ENCODE measurements at regions not wholly inside any gene's neighbourhood (a gene's known extent, or its start where the extent isn't known, plus 50 kb on each side); places are given as distances from the start of the nearest gene placed in this dataset.

DNA sequence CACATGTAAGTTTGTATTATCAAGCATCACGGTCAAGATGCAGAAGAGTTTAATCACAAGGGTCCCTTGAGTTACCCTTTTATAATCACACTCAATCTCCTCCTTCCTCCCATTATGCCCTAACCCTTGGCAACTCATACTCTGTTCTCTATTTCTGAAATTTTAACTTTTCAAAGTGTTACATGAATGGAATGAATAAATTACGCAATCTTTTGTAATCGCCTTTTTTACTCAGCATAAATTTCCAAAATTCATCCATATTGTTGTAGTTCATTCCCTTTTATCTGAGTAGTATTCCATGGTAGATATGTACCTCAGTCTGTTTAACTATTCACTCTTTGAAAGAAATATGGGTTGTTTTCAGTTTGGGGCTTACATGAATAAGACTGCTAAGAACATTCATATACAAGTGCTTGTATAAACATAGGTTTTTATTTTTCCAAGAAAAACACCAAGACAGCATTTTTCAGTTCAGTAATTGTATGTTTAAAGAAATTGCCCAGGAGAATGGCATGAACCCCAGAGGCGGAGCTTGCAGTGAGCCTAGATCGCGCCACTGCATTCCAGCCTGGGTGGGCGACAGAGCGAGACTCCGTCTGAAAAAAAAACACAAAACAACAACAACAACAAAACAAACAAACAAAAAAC, 430.9 kb upstream of the KCNH7 start:
- DNase-seq (ENCODE audit: low read depth) = no peak
- TF ChIP-seq, protein P1, sequence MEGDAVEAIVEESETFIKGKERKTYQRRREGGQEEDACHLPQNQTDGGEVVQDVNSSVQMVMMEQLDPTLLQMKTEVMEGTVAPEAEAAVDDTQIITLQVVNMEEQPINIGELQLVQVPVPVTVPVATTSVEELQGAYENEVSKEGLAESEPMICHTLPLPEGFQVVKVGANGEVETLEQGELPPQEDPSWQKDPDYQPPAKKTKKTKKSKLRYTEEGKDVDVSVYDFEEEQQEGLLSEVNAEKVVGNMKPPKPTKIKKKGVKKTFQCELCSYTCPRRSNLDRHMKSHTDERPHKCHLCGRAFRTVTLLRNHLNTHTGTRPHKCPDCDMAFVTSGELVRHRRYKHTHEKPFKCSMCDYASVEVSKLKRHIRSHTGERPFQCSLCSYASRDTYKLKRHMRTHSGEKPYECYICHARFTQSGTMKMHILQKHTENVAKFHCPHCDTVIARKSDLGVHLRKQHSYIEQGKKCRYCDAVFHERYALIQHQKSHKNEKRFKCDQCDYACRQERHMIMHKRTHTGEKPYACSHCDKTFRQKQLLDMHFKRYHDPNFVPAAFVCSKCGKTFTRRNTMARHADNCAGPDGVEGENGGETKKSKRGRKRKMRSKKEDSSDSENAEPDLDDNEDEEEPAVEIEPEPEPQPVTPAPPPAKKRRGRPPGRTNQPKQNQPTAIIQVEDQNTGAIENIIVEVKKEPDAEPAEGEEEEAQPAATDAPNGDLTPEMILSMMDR (IDR thresholded peaks at IDR 0.05; ENCODE audit: insufficient read depth, low read depth, low read length) = no peak

DNA sequence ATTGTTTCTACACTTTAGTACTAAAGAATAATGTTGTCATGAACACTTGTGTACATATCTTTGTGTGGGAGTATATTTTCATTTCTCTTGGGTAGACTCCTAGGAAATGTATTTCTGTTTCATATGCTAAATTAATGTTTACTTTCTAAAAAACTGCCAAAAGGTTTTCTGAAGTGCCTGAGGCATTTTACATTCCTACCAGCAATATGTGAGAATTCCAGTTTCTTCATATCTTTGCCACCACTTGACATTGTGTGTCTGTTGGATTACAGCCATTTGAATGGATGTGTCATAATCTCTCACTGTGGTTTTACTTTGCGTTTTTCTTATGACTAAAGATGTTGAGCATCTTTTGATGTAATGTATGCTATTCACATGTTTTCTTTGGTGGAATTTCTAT, 428.2 kb upstream of the KCNH7 start:
- DNase-seq (ENCODE audit: low read depth) = peak; percentile 67
- TF ChIP-seq, protein P1 (IDR thresholded peaks at IDR 0.05; ENCODE audit: insufficient read depth, low read depth, low read length) = no peak

More for the DNA sequence above, 430.9 kb upstream of the KCNH7 start:
- no peak overlapping the region for H3K4me3 ChIP-seq (ENCODE audit: low read depth, low read length)

DNA sequence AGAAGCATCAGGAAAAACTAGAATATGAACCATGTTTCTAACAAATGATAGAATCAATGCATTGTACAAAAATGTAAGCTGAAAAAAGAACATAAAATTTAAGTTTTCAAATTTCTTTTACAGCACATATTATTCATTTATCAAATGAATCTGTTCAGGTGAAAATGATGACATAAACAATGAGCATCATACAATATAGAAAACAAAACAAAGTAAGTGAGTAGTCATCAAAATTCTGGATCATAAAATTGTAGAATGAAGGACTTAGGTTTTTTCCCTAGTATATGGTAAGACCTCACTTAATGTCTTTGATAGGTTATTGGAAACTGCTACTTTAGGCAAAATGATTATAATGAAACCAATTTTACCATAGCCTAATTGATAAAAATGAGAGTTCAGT, 427.0 kb upstream of the KCNH7 start:
- H3K4me3 ChIP-seq (ENCODE audit: low read depth, low read length) = no peak overlapping the region
- DNase-seq (ENCODE audit: low read depth) = no peak
- TF ChIP-seq, protein P1 (IDR thresholded peaks at IDR 0.05; ENCODE audit: insufficient read depth, low read depth, low read length) = no peak

More for the DNA sequence above, 428.2 kb upstream of the KCNH7 start:
- H3K4me3 ChIP-seq (ENCODE audit: low read depth, low read length) = no peak overlapping the region

DNA sequence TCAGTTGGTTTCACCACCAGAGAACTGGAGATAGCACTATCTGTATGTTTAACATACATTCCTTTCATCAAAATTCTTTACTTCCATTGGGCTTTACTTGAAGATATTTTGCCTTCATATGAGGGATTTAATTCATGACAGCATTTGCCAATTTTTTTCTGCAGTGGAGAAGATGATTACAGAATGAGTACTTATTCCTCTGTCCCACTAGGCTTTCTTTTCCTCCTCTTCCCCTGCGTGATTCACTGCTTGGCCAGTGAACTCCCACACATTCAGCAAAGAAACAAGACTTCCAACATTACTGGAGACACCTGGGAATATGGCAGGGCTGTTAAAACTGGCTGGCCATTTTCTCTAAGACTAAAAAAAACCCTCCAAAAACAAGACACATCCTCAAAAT, 425.8 kb upstream of the KCNH7 start:
- TF ChIP-seq, protein P1 (IDR thresholded peaks at IDR 0.05; ENCODE audit: insufficient read depth, low read depth, low read length) = no peak

DNA sequence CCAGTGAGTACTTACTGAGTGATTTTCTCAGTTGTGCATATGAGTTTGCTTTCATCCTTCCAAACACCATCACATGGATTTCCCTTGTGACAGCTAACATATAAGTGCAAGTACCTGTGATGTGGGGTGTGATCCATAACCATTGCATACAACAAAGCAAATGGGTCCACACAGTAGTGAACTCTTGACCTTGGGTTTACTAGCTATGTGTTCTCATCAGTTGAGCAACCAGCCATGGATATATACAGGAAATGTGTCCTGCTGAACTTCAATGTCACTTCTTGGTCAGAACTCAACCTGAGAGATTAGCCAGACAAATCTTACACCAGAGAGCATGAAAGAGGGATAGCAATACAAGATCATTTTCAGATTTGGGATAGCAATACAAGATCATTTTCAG, 420.9 kb upstream of the KCNH7 start:
- TF ChIP-seq, protein P1 (IDR thresholded peaks at IDR 0.05; ENCODE audit: insufficient read depth, low read depth, low read length) = no peak
- no peak for DNase-seq (ENCODE audit: low read depth)
- H3K4me3 ChIP-seq (ENCODE audit: low read depth, low read length) = no peak overlapping the region

More for the DNA sequence above, 425.8 kb upstream of the KCNH7 start:
- no peak overlapping the region for H3K4me3 ChIP-seq (ENCODE audit: low read depth, low read length)
- DNase-seq (ENCODE audit: low read depth) = peak; percentile 3

DNA sequence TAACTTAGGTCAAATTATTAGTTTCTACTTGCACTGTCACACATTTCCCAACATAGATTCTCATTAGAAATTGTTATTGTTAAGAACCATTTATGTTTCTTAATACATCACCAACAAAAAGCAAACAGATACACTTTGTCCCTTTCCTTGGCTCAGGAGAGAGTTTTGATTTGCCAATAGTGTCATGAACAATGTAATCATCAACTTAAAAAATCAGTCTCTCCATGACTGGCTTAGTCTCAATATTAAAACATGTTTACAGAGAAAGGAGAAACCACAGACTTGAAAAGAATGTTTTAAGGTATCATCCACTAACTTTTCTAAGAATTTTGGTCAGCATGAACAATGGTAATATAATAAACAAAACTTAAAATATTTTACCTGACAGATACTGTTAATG, 416.5 kb upstream of the KCNH7 start:
- TF ChIP-seq, protein P1 (IDR thresholded peaks at IDR 0.05; ENCODE audit: insufficient read depth, low read depth, low read length) = no peak
- H3K4me3 ChIP-seq (ENCODE audit: low read depth, low read length) = no peak overlapping the region
- no peak for DNase-seq (ENCODE audit: low read depth)
